K562 (cell line): ENCODE measurements at regions not wholly inside any gene's neighbourhood (a gene's known extent, or its start where the extent isn't known, plus 50 kb on each side); places are given as distances from the start of the nearest gene placed in this dataset.

ENCODE experiments used
- HDAC6 ChIP-seq: IDR thresholded peaks from 2 replicates; pipeline ENCODE4 v1.6.1; 2012; ENCODE audit warnings: low read depth, mild to moderate bottlenecking, control low read depth, inconsistent platforms, low read length, moderate library complexity
- HLTF ChIP-seq: fragments of 450-650 bp; IDR thresholded peaks from 2 replicates; pipeline ENCODE4 v1.6.1; 2016
- JUND ChIP-seq, 2 experiments: IDR thresholded peaks; 2 replicates in 1 of 2; 3 replicates in 1 of 2; pipeline ENCODE4 v1.6.1; 2011; ENCODE audit warnings: borderline replicate concordance in 2 of 2, low read depth in 2 of 2, low read length in 2 of 2, improper control_type of control experiment in 1 of 2, missing biosample characterization in 1 of 2, missing genetic modification characterization in 1 of 2, missing genetic modification reagents in 1 of 2
- POLR2AphosphoS5 ChIP-seq: IDR thresholded peaks from 2 replicates; pipeline ENCODE4 v1.6.1; 2011; ENCODE audit warnings: mild to moderate bottlenecking, low read depth, low read length, moderate library complexity; ENCODE audit not compliant: control insufficient read depth, insufficient read depth
- SRSF1 ChIP-seq: fragments of 200-400 bp; formaldehyde crosslinking; IDR thresholded peaks from 2 replicates; pipeline ENCODE4 v1.6.1; 2017; ENCODE audit warnings: mild to moderate bottlenecking, low read depth, low read length, moderate library complexity

GRCh38 chr7:25900245-25900644, 251.8 kb upstream of the NFE2L3 start:
- TF ChIP-seq HDAC6 (no peak), JUND (IDR thresholded peaks at IDR 0.05; ENCODE audit: borderline replicate concordance, low read depth, low read length) (no peak), JUND (tag; IDR thresholded peaks at IDR 0.05; ENCODE audit: borderline replicate concordance, low read depth, low read length) (no peak), POLR2AphosphoS5 (no peak), HLTF (no peak), SRSF1 (no peak)
